HFF-Myc (cell line): ENCODE measurements at regions not wholly inside any gene's neighbourhood (a gene's known extent, or its start where the extent isn't known, plus 50 kb on each side); places are given as distances from the start of the nearest gene placed in this dataset.

Experiments used
- DNase-seq: peaks from one replicate; pipeline ENCODE4 v3.0.0-alpha.2; 2011; ENCODE audit warnings: low read depth; ENCODE audit errors: extremely low read depth
- H3K4me3 ChIP-seq: replicated peaks from 2 replicates; pipeline ENCODE4 v1.5.1; 2011; ENCODE audit warnings: low read depth, mild to moderate bottlenecking, control low read depth, low read length
- CTCF ChIP-seq: IDR thresholded peaks from 2 replicates; pipeline ENCODE4 v1.5.1; 2012; ENCODE audit warnings: mild to moderate bottlenecking, low read depth, low read length, control low read depth; ENCODE audit errors: missing control alignments

- H3K4me3 ChIP-seq: no peak overlapping the region
- no peak for TF ChIP-seq CTCF
- no peak for DNase-seq
These were observed 460.7 kb downstream of the IGSF11 start for GRCh38 chr3:118573912-118574311.

GRCh38 chr3:118577055-118577777 is 457.4 kb downstream of the IGSF11 start:
- H3K4me3 ChIP-seq: no peak overlapping the region
- no peak for TF ChIP-seq CTCF
- DNase-seq: no peak

GRCh38 chr3:118578559-118578958 is 456.1 kb downstream of the IGSF11 start:
- TF ChIP-seq CTCF: no peak
- no peak for DNase-seq
- no peak overlapping the region for H3K4me3 ChIP-seq

GRCh38 chr3:118587037-118587741 is 447.5 kb downstream of the IGSF11 start:
- TF ChIP-seq CTCF: no peak
- no peak overlapping the region for H3K4me3 ChIP-seq
- DNase-seq: no peak

GRCh38 chr3:118587847-118588246 is 446.8 kb downstream of the IGSF11 start:
- no peak overlapping the region for H3K4me3 ChIP-seq
- no peak for DNase-seq
- no peak for TF ChIP-seq CTCF

- no peak overlapping the region for H3K4me3 ChIP-seq
- no peak for TF ChIP-seq CTCF
- no peak for DNase-seq
These were observed 441.4 kb downstream of the IGSF11 start for GRCh38 chr3:118593277-118593670.
